ENCODE measurements at regions not wholly inside any gene's neighbourhood (a gene's known extent, or its start where the extent isn't known, plus 50 kb on each side); places are given as distances from the start of the nearest gene placed in this dataset.

DNA sequence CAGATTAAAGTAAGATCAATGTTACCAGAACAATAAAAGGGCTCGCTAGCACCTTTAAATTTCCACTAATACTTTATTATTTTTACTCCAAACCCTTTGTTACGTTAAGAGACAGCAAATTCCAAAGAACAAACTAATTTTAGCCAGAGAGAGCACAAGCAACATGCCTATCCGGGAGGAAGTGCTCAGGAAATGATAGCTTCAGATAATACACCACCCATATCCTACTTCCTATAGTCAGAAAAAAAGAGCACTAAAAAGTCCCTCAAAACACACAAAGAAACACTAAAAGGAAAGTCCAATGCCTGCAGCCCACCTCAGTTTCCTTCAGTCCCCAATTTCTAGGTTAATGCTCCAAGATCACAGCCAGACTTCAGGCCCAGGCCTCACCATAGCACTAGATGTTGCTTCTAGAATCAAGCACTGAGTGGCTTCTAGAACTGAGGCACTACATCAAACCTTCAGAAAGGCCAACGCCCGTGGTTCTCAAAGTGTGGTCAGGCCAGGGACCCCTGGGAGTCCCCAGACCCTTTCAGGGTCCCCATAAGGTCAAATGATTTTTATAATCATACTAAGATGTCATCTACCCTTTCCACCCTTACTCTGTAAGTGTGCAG lies 142.6 kb downstream of the PSMG1 start:
- no peak overlapping the region for H3K4me3 ChIP-seq (ENCODE audit: low read depth, low read length)
- DNase-seq (ENCODE audit: low read depth) = no peak
- TF ChIP-seq, protein P1, sequence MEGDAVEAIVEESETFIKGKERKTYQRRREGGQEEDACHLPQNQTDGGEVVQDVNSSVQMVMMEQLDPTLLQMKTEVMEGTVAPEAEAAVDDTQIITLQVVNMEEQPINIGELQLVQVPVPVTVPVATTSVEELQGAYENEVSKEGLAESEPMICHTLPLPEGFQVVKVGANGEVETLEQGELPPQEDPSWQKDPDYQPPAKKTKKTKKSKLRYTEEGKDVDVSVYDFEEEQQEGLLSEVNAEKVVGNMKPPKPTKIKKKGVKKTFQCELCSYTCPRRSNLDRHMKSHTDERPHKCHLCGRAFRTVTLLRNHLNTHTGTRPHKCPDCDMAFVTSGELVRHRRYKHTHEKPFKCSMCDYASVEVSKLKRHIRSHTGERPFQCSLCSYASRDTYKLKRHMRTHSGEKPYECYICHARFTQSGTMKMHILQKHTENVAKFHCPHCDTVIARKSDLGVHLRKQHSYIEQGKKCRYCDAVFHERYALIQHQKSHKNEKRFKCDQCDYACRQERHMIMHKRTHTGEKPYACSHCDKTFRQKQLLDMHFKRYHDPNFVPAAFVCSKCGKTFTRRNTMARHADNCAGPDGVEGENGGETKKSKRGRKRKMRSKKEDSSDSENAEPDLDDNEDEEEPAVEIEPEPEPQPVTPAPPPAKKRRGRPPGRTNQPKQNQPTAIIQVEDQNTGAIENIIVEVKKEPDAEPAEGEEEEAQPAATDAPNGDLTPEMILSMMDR (IDR thresholded peaks at IDR 0.05; ENCODE audit: low read depth, low read length, missing control alignments) = no peak

DNA sequence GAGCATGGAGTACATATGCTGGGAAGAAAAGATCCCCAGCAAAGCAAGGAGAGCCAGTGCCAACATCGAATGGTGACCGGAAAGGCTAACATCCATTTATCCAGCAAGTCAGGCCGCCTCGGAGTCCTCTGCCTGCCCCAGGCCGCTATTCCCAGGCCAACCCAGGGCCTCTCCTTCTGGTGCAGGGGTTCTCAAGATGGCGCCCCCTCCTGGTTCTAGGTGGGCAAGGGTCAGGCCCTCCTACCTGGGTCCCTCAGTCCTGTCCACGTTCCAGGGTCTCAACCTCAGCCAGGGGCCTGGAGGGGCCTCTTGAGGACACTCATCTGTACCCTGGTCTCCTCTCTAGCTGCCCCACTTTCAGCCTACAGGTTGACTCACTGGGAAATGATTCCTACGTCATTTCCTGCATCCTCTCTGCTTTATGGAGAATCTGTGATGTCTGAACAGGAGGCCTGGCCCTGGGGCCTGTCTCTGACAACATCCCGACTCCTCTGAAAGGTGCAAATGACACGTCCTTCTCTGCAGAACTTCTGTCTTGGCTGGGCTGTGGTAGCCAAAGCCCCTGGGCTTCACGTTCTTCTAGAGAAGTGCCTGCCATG lies 145.3 kb downstream of the PSMG1 start:
- DNase-seq (ENCODE audit: low read depth) = no peak
- TF ChIP-seq, protein P1 (IDR thresholded peaks at IDR 0.05; ENCODE audit: low read depth, low read length, missing control alignments) = peak; percentile 26
- no peak overlapping the region for H3K4me3 ChIP-seq (ENCODE audit: low read depth, low read length)

DNA sequence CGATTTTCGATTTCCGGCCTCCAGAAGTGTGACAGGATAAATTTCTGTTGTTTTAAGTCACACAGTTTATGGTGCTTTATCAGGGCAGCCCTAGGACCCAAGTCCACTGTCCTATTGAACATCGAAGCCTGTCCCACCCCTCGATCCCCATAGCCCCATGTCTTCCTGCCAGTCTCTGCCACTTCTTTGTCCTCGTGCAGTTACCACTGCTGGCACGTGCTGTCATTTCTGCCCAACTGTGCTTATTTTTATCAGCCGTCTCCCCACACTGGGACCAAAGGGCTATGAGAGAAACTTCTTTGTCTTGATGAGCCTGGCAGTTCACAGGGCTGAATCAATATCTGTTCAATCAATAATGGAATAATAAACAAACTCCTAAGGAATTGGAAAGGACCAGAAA lies 146.7 kb downstream of the PSMG1 start:
- TF ChIP-seq, protein P1 (IDR thresholded peaks at IDR 0.05; ENCODE audit: low read depth, low read length, missing control alignments) = no peak
- H3K4me3 ChIP-seq (ENCODE audit: low read depth, low read length) = no peak overlapping the region
- no peak for DNase-seq (ENCODE audit: low read depth)

DNA sequence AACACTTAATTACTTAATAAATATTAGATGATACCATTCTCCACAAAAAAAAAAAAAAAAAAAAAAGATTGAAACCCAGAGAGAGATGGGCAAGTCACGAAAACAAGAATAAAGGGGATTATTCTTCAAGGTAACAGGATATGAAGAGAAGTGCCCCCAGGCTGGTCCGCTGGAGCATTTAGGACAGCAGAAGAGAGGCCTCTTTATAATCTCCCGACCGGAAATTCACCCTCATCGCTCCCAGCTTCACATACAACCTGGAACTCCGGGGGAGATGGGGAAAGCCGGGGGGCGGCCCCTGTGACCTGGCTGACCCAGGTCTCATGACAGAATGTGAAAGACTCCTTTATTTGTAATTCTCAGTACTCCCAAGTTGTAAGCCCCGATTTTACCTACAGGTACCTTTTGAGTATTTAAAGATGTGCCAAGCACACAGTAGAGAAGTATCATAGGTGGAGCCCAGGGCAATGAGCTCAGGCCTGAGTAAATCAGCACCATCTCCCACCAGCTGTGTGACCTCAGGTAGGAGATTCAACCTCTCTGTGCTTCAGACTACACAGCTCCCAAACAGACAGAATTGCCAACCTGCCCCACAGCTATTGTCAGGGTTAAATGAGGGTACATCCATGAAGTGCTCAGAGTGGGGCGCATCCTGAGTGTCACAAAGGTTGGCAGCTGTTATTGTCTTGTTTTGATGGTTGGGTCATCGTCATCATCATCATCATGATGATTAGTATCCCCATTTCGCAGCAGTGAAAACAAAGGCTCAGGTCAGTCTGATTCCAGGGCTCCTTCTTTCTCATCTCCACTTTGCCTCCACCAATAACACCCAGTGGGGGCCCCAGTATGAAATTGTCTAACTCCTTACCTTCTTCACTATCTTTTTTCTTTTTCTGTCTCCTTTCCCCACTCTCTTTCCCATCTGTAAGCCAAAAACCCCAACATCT lies 148.4 kb downstream of the PSMG1 start:
- TF ChIP-seq, protein P1 (IDR thresholded peaks at IDR 0.05; ENCODE audit: low read depth, low read length, missing control alignments) = no peak
- DNase-seq (ENCODE audit: low read depth) = no peak
- H3K4me3 ChIP-seq (ENCODE audit: low read depth, low read length) = no peak overlapping the region

DNA sequence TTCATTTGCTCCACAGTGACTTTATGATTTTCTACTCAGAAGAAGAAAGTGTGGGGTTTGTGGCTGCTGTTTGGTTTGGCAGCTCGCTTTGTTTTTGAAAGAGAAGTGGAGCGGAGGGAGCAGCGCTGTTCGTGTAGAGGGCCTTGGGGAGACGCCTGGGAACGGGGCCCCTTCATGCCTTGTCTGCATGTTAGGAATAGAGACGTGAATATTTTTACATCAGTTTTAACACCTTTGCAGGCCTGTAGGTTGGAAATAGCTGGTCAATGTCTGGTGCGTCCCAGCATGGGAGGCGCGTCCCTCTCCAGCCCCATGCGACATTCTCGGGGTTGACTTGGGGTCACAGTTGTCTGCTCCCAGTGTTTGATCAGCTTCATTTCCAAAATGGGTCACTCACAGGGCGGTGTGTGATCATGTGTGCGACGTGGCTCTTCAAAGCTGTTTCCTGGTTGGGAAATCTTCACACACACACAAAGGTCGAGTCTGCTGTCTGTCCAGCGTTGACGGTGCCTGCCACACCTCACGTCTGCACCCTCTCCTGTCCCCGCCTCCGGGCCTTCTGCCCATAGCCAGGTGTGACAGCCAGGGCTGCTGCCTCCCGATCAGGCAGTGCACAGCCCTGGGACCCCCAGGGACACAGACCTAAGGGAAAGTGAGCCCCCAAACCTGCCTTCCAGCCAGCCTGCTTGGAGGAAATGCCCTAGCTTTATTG lies 149.2 kb downstream of the PSMG1 start:
- DNase-seq (ENCODE audit: low read depth) = no peak
- H3K4me3 ChIP-seq (ENCODE audit: low read depth, low read length) = no peak overlapping the region
- TF ChIP-seq, protein P1 (IDR thresholded peaks at IDR 0.05; ENCODE audit: low read depth, low read length, missing control alignments) = no peak

DNA sequence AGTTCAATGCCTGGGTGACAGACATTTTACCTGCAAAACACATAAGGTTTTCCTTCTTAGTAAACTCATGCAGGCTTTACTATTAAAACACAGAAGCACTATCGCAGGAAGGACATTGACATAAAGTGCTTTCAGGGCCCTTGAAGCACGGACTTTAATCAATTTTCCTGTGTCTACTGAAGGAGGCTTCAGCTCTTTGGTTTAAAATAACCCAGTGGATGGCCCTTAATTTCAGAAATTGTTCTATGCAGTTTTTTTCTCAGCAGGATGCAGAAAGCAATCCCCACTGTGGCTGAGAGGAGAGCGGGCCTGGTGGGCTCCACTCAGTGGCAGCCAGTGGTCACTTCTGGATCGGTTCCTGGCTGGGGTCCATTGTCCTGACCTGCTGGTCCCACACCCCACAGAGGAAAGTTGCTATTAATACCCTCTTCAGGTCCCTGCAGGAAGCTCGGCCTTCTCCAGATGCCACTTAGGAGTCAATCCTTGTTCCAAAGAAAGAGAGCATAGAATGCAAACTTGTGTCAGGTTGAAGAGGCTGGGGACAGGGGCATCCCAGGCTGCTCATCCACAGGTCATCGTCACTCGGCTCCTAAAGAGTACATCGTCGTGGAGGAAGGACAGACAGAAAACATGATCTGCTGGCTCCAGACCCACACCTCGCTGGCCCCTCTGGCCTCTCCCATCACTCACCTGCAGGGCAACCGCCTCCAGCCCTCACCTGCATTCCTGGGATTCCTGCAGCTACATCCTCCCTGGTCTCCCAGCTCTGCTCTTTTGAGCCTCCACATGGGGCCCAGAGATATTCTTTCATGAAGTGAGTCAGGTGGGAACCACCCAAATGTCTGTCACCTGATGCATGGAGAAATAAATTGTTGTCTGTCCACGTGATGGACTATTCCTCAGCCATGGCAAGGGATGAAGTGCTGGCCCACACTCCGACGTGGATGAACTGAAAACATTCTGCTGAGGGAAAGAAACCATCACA lies 153.1 kb downstream of the PSMG1 start:
- no peak overlapping the region for H3K4me3 ChIP-seq (ENCODE audit: low read depth, low read length)
- TF ChIP-seq, protein P1 (IDR thresholded peaks at IDR 0.05; ENCODE audit: low read depth, low read length, missing control alignments) = no peak
- no peak for DNase-seq (ENCODE audit: low read depth)
